GM19452 (cell line): ENCODE measurements at regions not wholly inside any gene's neighbourhood (a gene's known extent, or its start where the extent isn't known, plus 50 kb on each side); places are given as distances from the start of the nearest gene placed in this dataset.
"Not testable (repeated sequence)": the region's sequence is repeated elsewhere in the genome, so short reads cannot be mapped to it uniquely, and the experiment has no call there.

ENCODE experiments used
- ATAC-seq: cut with Tn5 transposase; IDR thresholded peaks from one replicate; pipeline ENCODE4 v1.9.1; 2021; ENCODE audit not compliant: unreplicated experiment

- no peak for ATAC-seq
Measured at GRCh38 chr18:22503803-22504202, 86.1 kb upstream of the CTAGE1 start.

DNA sequence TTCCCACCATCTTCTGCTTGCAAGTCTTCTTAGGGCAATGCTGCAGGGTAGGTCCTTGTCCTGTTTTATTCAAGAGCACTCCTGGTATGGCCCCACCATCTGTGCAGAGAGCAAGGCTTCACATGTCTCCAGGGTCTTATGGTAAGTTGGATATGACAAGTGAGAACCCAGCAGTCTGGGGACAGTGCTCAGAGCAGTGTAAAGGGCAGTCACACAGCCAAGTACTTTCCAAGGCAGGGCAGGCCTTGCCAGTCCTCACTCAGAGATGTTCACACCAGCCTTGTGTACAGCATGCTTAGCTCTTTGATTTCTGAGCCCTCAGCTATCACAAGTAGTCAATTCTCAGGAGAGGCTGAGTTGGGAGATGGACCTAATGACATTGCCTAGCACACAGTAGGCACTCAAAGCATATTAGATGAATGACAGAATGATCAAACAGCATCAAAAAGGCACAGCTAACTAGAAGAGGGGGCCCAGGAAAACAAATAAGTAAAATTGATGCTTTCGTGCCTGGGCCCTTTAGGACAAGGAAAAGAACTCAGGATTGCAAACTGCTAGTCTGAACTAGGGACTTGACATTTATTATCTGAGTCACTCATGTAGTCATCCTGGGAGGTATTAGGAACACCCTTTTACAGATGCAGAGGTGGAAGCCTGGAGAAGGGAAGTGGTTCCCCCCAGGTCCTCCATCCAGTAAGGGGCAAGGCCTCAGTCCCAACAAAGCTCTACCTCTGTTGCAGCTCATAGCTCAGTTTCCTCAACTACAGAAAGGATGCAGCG, 86.7 kb upstream of the CTAGE1 start:
- no peak for ATAC-seq

DNA sequence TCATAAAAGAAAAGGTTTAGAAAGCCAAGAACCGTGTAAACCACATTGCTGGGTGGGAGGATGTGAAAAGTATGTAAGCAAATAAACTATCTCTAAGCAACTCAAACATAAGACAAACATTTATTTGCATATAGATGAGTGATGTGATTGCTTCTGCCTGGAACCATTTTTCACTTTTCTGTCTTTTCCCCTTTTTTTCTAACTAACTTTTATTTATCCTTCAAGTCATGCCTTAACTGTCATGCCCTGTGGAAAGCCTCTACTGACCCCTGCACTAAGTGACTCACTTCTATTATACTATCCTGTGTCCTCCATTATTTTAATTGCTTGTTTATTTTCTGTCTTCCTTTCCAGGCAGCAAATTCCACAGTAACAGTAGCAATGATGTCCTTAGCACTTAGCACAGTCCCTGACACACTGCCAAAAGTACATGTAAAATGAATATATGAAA, 87.5 kb upstream of the CTAGE1 start:
- ATAC-seq: no peak

- ATAC-seq: no peak
Measured at GRCh38 chr18:22507055-22507454, 89.3 kb upstream of the CTAGE1 start.

DNA sequence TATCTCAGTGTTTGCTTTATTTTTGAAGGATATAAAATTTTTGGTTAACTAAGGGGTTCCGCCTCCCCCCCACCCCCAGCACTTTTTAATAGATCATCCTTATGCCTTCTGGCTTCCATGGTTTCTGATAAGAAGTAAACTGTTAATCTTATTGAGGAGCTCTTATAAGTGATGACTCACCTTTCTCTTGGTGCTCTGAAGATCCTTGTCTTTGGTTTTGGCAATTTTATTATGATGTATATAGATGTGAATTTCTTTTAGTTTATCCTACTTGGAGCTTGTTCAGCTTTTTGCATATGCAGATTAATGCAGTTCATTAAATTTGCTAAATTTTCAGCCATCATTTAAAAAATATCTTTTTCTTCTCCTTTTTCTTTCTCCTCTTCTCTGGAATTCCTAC, 91.7 kb upstream of the CTAGE1 start:
- no peak for ATAC-seq

- ATAC-seq: no peak
Measured at GRCh38 chr18:22510697-22511096, 93.0 kb upstream of the CTAGE1 start.

DNA sequence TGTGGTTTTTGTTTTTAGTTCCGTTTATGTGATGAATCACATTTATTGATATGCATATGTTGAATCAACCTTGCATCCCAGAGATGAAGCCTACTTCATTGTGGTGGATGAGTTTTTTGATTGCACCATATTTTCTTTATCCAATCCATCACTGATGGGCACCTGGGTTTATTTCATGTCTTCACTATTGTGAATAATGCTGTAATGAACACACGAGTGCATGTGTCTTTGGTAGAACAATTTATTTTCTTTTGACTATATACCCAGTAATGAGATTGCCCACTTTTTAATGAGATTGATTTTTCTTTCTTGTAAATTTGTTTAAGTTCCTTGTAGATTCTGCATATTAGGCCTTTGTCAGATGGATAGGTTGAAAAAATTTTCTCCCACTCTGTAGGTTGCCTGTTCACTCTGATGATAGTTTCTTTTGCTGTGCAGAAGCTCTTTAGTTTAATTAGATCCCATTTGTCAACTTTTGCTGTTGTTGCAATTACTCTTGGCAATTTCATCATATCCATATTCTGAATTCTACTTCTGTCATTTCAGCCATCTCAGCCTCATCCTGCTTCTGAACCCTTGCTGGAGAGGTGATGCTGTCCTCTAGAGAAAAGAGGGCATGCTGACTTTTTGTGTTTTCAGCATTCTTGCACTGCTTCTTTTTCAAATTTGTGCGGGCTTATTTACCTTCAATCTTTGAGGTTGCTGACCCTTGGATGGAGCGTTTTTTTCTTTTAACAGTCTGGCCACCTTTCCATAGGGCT, 96.2 kb upstream of the CTAGE1 start:
- ATAC-seq: no peak

DNA sequence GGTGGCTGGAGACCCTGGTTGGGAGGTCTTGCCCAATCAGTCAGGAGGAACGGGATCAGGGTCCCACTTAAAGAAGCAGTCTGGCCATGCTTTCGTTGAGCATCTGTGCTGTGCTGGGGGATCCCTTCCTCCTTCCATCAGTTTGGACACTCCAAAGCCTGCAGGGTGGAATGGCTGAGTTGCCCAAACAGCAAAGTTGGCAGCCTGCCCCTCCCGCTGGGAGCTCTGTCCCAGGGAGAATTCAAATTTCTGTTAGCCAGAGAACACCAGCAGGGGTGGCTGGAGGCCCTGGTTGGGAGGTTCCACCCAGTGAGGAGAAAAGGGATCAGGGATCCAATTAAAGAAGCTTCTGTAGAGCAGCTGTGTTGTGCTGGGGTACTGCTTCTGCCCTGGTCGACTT, 96.9 kb upstream of the CTAGE1 start:
- no peak for ATAC-seq

- ATAC-seq: no peak
Measured at GRCh38 chr18:22515250-22515649, 97.5 kb upstream of the CTAGE1 start.

DNA sequence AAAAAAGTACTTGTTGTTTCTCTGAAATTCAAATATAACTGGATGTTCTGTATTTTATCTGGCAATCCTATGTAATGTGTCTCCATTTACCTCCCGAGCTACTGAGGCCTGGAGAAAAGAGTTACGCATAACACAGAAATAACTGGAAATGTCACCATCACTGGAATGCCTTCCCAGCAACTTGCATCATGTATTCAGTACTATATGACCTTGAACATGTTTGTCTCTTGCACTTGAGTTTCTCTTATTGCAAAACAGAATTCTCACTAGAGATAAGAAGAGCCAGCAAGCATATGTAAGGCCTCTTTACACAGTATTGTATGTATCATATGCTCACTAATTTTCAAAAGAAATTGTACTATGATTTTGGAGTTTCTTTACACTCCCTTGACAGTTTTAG, 99.6 kb upstream of the CTAGE1 start:
- no peak for ATAC-seq

DNA sequence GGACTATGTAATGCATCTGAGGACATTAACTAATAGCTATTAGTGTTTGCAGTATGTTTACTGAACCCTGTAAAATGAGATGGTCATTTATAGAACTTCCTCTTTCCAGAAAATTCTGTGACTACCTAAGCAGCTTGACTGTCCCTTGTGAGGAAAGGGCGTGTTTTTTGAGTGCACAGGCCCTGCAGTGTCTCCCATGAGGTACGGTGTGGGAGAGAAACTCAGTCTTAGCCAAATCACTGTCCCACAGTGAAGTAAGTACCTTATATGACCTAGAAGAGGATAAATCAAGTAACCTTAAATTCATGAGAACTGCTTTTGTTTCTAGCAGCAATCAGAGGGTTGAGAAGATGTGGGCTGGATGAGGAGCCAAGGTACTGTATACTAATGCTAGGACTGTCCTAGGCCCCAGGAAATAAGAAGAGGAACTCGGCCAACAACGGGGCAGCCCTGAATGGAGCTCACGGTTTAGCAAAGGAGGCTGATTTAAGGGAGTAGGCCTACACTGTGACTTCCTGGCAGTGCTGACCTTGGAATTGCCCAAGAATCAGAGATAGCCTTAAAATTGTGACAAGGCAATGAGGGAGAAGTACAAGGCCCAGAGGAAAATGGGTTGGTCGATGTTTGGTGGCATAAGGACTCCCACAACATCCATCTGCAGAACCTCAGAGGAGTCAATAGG, 103.5 kb upstream of the CTAGE1 start:
- no peak for ATAC-seq

- ATAC-seq: no peak
Measured at GRCh38 chr18:22523481-22523880, 105.8 kb upstream of the CTAGE1 start.

- ATAC-seq: no peak
Measured at GRCh38 chr18:22524783-22525182, 107.1 kb upstream of the CTAGE1 start.

DNA sequence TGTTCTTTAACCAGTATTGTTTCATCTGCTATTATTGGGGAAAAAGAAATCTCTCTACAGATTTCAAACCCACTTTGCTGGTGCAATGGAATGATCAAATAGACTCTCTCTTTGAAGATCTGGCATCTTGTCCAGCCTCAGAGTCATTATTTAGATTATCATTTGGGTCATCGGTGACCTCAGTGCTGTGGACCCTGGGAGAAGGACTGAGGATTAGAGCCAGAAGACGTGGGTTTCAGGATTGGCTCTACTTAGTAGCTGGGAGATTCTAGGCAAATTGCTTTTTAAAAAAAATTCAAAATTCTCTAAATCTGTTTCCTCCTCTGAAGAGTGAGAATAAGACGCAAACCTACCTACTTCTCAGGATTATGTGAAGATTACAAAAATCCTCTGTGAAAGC, 107.6 kb upstream of the CTAGE1 start:
- no peak for ATAC-seq

DNA sequence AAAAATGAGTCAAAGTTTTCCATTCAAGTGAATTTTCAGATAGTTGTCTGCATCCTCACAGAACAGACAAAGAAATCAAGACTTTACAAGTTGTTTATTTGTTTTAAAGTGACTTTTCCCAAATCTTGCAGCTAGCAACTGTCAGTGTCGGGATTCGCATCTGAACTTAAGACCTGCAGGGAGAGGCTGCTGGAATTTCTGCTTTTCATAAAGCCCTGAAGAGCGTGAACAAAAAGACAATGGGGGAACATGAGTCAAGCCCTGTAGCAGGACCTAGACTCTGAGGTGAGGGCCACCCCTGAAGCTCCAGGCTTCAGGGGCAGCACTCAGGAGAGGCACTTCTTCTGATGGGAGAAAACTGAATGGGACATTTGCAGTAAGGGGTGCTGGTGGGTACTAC, 108.2 kb upstream of the CTAGE1 start:
- ATAC-seq: no peak

DNA sequence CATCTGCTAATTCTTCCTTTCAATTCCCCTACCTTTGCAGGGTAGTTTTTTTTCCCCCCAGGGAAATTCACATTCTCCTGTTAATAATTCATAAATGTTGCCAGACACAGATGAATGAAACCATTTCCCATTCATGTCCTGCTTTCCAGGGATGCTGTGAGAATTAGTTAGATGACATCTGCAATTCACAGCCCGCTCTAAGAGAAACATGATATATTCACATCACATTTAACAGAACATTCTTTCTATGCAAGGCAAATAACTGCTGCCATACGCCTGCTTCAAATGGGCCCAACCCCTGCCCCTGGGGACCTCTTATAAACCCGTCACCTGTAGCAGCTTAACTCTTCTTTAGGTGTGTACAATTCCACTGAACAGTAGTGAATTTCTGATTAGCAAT, 110.6 kb upstream of the CTAGE1 start:
- no peak for ATAC-seq

DNA sequence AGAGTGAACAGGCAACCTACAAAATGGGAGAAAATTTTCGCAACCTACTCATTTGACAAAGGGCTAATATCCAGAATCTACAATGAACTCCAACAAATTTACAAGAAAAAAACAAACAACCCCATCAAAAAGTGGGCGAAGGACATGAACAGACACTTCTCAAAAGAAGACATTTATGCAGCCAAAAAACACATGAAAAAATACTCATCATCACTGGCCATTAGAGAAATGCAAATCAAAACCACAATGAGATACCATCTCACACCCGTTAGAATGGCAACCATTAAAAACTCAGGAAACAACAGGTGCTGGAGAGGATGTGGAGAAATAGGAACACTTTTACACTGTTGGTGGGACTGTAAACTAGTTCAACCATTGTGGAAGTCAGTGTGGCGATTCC, 117.0 kb upstream of the CTAGE1 start:
- not testable (repeated sequence) for ATAC-seq

GRCh38 chr18:22536558-22536957, 118.8 kb upstream of the CTAGE1 start:
- no peak for ATAC-seq

DNA sequence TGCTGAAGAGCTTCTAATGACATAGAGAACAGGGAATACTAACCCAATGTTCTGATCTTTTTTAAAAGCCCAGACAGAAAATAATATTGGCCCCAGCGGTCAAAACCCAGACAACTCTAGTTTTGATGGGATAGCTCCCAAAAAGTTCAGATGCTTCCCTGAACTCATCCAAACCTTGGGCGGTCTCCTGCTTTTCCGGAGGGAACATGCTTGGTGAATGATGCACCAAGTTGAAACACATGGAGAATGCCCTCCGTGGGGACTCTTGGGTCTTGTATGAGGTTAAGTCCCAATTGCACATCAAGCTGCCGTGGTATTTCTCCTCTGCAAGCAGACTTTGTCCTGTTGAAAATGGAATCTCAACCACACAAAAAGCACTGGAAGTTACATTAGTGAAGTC, 120.7 kb upstream of the CTAGE1 start:
- ATAC-seq: no peak

DNA sequence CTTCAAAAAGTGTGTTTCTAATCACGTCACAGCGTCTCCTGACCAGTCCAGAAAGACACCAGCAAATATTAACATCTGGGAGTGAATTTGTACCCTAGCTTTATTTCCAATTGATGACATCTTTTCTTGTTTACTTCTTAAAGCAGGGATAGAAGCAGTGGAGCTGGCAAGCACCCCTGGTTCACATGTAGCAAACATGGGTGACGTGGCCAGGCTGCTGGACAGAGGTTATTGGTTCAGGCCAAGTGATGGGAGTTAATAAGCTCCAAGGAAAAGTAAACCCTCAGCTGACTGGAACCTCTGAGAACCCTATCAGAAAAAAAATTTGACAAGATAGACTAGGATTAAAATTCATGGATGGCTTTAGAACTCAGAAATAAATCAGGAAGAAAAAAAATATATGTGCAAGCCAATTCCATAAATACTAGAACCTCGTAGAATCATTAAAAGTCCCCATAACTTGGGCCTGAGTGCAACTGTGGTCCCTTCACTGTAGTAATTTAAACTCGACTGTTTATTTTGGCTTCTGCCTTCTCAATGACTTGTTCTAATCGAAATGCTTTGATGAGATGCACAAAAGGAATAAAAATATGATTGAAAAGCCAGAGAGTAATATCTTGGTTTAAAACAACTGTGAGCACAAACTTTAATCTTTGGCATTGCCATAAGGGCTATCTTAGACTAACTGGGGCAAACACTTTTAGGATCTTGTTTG, 121.5 kb upstream of the CTAGE1 start:
- ATAC-seq: no peak

DNA sequence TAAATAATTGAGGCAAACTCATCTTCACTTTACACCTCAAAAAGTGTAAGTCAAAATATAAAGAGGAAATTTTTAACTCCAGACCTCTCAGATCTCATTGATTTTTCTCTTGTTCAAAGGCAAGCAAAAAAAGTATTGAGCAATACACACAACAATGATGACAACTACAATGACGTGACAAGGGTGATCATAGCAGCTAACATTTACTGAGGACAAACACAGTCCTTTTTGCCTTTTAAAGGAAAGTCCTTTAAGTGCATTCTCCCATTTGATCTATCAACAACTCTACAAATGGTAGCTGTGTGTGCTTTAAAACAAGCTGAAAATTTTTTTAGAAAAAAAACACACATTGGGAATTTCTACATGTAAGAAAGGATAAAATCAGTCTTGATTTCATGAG, 123.5 kb upstream of the CTAGE1 start:
- ATAC-seq: no peak
